ENCODE measurements at regions not wholly inside any gene's neighbourhood (a gene's known extent, or its start where the extent isn't known, plus 50 kb on each side); places are given as distances from the start of the nearest gene placed in this dataset.

- DNase-seq (ENCODE audit: low read depth in 1 of 2, low spot score in 1 of 2): no peak
- H3K27ac ChIP-seq (replicated peaks): no peak overlapping the region
- H3K27me3 ChIP-seq (ENCODE audit: insufficient read depth, poor library complexity, severe bottlenecking): peaks cover 6% of the 10 kb centered on the region
- H3K4me3 ChIP-seq (replicated peaks; ENCODE audit: insufficient read depth, low read length): no peak overlapping the region
- TF ChIP-seq CTCF (IDR thresholded peaks at IDR 0.05; ENCODE audit: insufficient read depth, low read length) (no peak), GABPA (IDR thresholded peaks at IDR 0.05; ENCODE audit: low read depth) (no peak), SPI1 (IDR thresholded peaks at IDR 0.05; ENCODE audit: borderline replicate concordance, low read depth) (no peak), REST (IDR thresholded peaks at IDR 0.05; ENCODE audit: insufficient replicate concordance, low read depth) (no peak), POLR2AphosphoS5 (IDR thresholded peaks at IDR 0.05; ENCODE audit: low read depth) (no peak)
Measured at GRCh38 chr2:215729985-215730620, 283.2 kb downstream of the MREG start.

GRCh38 chr2:215728504-215729065, 284.8 kb downstream of the MREG start:
- no peak overlapping the region for H3K4me3 ChIP-seq (replicated peaks; ENCODE audit: insufficient read depth, low read length)
- TF ChIP-seq GABPA (IDR thresholded peaks at IDR 0.05; ENCODE audit: low read depth): no peak
- peak; percentile 7 for TF ChIP-seq CTCF (IDR thresholded peaks at IDR 0.05; ENCODE audit: insufficient read depth, low read length)
- DNase-seq (ENCODE audit: low read depth in 1 of 2, low spot score in 1 of 2): peak; percentile 59 to 76
- H3K27ac ChIP-seq (replicated peaks): no peak overlapping the region
- peaks cover 6% of the 10 kb centered on the region for H3K27me3 ChIP-seq (ENCODE audit: insufficient read depth, poor library complexity, severe bottlenecking)

GRCh38 chr2:215727507-215728503, 285.5 kb downstream of the MREG start:
- no peak for DNase-seq (ENCODE audit: low read depth in 1 of 2, low spot score in 1 of 2)
- Histone ChIP-seq H3K4me3 (replicated peaks; ENCODE audit: insufficient read depth, low read length) (no peak overlapping the region), H3K27ac (replicated peaks) (no peak overlapping the region), H3K27me3 (ENCODE audit: insufficient read depth, poor library complexity, severe bottlenecking) (peaks cover 6% of the 10 kb centered on the region)
- TF ChIP-seq POLR2AphosphoS5 (IDR thresholded peaks at IDR 0.05; ENCODE audit: low read depth): no peak
- TF ChIP-seq CTCF (IDR thresholded peaks at IDR 0.05; ENCODE audit: insufficient read depth, low read length): no peak

GRCh38 chr2:215726070-215726469, 287.3 kb downstream of the MREG start:
- no peak for TF ChIP-seq REST (IDR thresholded peaks at IDR 0.05; ENCODE audit: insufficient replicate concordance, low read depth)
- H3K4me3 ChIP-seq (replicated peaks; ENCODE audit: insufficient read depth, low read length): no peak overlapping the region
- peaks cover 6% of the 10 kb centered on the region for H3K27me3 ChIP-seq (ENCODE audit: insufficient read depth, poor library complexity, severe bottlenecking)
- no peak for DNase-seq (ENCODE audit: low read depth in 1 of 2, low spot score in 1 of 2)
- H3K27ac ChIP-seq (replicated peaks): no peak overlapping the region

Measured in HL-60 (cell line).